ENCODE measurements at regions not wholly inside any gene's neighbourhood (a gene's known extent, or its start where the extent isn't known, plus 50 kb on each side); places are given as distances from the start of the nearest gene placed in this dataset.

- no peak for TF ChIP-seq CTCF (IDR thresholded peaks at IDR 0.05; ENCODE audit: insufficient read depth, low read depth, low read length, missing control alignments)
- DNase-seq (ENCODE audit: low read depth): no peak
- H3K4me3 ChIP-seq (ENCODE audit: low read depth, low read length): no peak overlapping the region
Measured at GRCh38 chr9:129513856-129514496, 106.9 kb downstream of the C9orf50 start.

- no peak for TF ChIP-seq CTCF (IDR thresholded peaks at IDR 0.05; ENCODE audit: insufficient read depth, low read depth, low read length, missing control alignments)
- DNase-seq (ENCODE audit: low read depth): no peak
- H3K4me3 ChIP-seq (ENCODE audit: low read depth, low read length): no peak overlapping the region
Measured at GRCh38 chr9:129513282-129513681, 107.6 kb downstream of the C9orf50 start.

GRCh38 chr9:129511285-129511900 is 109.5 kb downstream of the C9orf50 start:
- no peak for DNase-seq (ENCODE audit: low read depth)
- TF ChIP-seq CTCF (IDR thresholded peaks at IDR 0.05; ENCODE audit: insufficient read depth, low read depth, low read length, missing control alignments): no peak
- no peak overlapping the region for H3K4me3 ChIP-seq (ENCODE audit: low read depth, low read length)

- no peak for DNase-seq (ENCODE audit: low read depth)
- H3K4me3 ChIP-seq (ENCODE audit: low read depth, low read length): no peak overlapping the region
- TF ChIP-seq CTCF (IDR thresholded peaks at IDR 0.05; ENCODE audit: insufficient read depth, low read depth, low read length, missing control alignments): no peak
Measured at GRCh38 chr9:129509533-129509928, 111.4 kb downstream of the C9orf50 start.

GRCh38 chr9:129507805-129508204 is 113.1 kb downstream of the C9orf50 start:
- no peak for TF ChIP-seq CTCF (IDR thresholded peaks at IDR 0.05; ENCODE audit: insufficient read depth, low read depth, low read length, missing control alignments)
- no peak for DNase-seq (ENCODE audit: low read depth)
- H3K4me3 ChIP-seq (ENCODE audit: low read depth, low read length): no peak overlapping the region

GRCh38 chr9:129506892-129507291 is 114.0 kb downstream of the C9orf50 start:
- no peak for TF ChIP-seq CTCF (IDR thresholded peaks at IDR 0.05; ENCODE audit: insufficient read depth, low read depth, low read length, missing control alignments)
- no peak for DNase-seq (ENCODE audit: low read depth)
- no peak overlapping the region for H3K4me3 ChIP-seq (ENCODE audit: low read depth, low read length)

GRCh38 chr9:129506041-129506440 is 114.9 kb downstream of the C9orf50 start:
- no peak for TF ChIP-seq CTCF (IDR thresholded peaks at IDR 0.05; ENCODE audit: insufficient read depth, low read depth, low read length, missing control alignments)
- DNase-seq (ENCODE audit: low read depth): no peak
- no peak overlapping the region for H3K4me3 ChIP-seq (ENCODE audit: low read depth, low read length)
